ENCODE measurements at regions not wholly inside any gene's neighbourhood (a gene's known extent, or its start where the extent isn't known, plus 50 kb on each side); places are given as distances from the start of the nearest gene placed in this dataset.

DNA sequence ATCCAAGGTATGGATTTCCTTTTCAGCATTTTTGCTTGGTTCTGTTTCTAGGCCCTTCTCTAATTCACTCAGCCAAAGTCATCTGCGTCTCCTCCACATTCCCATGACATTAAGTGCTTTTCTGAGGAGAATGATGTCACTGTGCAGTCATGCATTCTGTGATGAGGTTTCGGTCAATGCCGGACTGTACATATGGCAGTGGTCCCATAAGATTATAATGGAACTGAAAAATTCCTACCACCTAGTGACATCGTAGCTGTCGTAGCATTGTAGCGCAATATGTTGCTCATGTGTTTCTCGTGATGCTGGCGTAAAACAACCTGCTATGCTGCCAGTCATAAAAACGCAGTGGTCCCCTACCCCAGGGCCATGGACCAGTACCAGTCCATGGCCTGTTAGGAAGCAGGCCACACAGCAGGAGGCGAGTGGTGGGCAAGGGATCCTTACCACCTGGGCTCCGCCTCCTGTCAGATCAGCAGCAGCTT is 63.4 kb upstream of the TNFRSF19 start:
- ChIA-PET POLR2A (no interaction called here), CTCF (interaction anchor here (0.6 to 0.9 kb wide), 2 partner anchors 40 to 163 kb away, joined by 3 to 6 read pairs; no protein-coding TSS in a partner anchor)
- Histone ChIP-seq H3K27ac (ENCODE audit: extremely low read depth, low read depth, low read length) (no peak overlapping the region), H3K4me1 (ENCODE audit: control insufficient read depth, insufficient read depth, low read length) (peaks cover 2% of the 10 kb centered on the region; the same call in 1 of the 2 replicates), H3K36me3 (ENCODE audit: control insufficient read depth in 2 of 2, insufficient read depth in 1 of 2, low read length in 2 of 2) (no peaks in the 10 kb centered on the region), H3K9me3 (ENCODE audit: control insufficient read depth, insufficient read depth, low read depth, low read length) (no peaks in the 10 kb centered on the region), H3K4me3 (ENCODE audit: low read depth, low read length) (no peak overlapping the region)
- TF ChIP-seq, protein P1, sequence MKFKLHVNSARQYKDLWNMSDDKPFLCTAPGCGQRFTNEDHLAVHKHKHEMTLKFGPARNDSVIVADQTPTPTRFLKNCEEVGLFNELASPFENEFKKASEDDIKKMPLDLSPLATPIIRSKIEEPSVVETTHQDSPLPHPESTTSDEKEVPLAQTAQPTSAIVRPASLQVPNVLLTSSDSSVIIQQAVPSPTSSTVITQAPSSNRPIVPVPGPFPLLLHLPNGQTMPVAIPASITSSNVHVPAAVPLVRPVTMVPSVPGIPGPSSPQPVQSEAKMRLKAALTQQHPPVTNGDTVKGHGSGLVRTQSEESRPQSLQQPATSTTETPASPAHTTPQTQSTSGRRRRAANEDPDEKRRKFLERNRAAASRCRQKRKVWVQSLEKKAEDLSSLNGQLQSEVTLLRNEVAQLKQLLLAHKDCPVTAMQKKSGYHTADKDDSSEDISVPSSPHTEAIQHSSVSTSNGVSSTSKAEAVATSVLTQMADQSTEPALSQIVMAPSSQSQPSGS (tag by site-specific recombination; IDR thresholded peaks at IDR 0.05; ENCODE audit: low read depth): peak; percentile 82
- TF ChIP-seq ZNF223 (tag by site-specific recombination; IDR thresholded peaks at IDR 0.05) (no peak), ZNF610 (tag by site-specific recombination; IDR thresholded peaks at IDR 0.05; ENCODE audit: borderline replicate concordance) (no peak), ZXDB (tag by site-specific recombination; IDR thresholded peaks at IDR 0.05) (0 out of 2 replicates have a peak, but pooled peaks have one; percentile 16), KLF16 (tag by site-specific recombination; IDR thresholded peaks at IDR 0.05) (no peak), ZNF600 (tag by site-specific recombination; IDR thresholded peaks at IDR 0.05) (0 out of 2 replicates have a peak, but pooled peaks have one; percentile 41), ZNF121 (tag by site-specific recombination; IDR thresholded peaks at IDR 0.05) (no peak), ZNF843 (tag by site-specific recombination; IDR thresholded peaks at IDR 0.05) (no peak), ZBTB7A (tag by site-specific recombination; IDR thresholded peaks at IDR 0.05; ENCODE audit: low read depth) (no peak), ZBTB1 (tag by site-specific recombination; IDR thresholded peaks at IDR 0.05) (no peak), FEZF1 (tag by site-specific recombination; IDR thresholded peaks at IDR 0.05) (peak; percentile 43; the same call in 1 of the 2 replicates), ZNF585B (tag by site-specific recombination; IDR thresholded peaks at IDR 0.05) (no peak), ZNF629 (tag by site-specific recombination; IDR thresholded peaks at IDR 0.05) (peak; percentile 89), ZNF248 (tag by site-specific recombination; IDR thresholded peaks at IDR 0.05) (no peak)
- TF ChIP-seq, protein P2, sequence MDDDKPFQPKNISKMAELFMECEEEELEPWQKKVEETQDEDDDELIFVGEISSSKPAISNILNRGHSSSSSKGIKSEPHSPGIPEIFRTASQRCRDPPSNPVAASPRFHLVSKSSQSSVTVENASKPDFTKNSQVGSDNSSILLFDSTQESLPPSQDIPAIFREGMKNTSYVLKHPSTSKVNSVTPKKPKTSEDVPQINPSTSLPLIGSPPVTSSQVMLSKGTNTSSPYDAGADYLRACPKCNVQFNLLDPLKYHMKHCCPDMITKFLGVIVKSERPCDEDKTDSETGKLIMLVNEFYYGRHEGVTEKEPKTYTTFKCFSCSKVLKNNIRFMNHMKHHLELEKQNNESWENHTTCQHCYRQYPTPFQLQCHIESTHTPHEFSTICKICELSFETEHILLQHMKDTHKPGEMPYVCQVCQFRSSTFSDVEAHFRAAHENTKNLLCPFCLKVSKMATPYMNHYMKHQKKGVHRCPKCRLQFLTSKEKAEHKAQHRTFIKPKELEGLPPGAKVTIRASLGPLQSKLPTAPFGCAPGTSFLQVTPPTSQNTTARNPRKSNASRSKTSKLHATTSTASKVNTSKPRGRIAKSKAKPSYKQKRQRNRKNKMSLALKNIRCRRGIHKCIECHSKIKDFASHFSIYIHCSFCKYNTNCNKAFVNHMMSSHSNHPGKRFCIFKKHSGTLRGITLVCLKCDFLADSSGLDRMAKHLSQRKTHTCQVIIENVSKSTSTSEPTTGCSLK (tag by site-specific recombination; IDR thresholded peaks at IDR 0.05): no peak
- TF ChIP-seq, protein P3, sequence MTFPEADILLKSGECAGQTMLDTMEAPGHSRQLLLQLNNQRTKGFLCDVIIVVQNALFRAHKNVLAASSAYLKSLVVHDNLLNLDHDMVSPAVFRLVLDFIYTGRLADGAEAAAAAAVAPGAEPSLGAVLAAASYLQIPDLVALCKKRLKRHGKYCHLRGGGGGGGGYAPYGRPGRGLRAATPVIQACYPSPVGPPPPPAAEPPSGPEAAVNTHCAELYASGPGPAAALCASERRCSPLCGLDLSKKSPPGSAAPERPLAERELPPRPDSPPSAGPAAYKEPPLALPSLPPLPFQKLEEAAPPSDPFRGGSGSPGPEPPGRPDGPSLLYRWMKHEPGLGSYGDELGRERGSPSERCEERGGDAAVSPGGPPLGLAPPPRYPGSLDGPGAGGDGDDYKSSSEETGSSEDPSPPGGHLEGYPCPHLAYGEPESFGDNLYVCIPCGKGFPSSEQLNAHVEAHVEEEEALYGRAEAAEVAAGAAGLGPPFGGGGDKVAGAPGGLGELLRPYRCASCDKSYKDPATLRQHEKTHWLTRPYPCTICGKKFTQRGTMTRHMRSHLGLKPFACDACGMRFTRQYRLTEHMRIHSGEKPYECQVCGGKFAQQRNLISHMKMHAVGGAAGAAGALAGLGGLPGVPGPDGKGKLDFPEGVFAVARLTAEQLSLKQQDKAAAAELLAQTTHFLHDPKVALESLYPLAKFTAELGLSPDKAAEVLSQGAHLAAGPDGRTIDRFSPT (tag by site-specific recombination; IDR thresholded peaks at IDR 0.05): peak; percentile 63; the same call in 1 of the 2 replicates
- TF ChIP-seq, protein P4, sequence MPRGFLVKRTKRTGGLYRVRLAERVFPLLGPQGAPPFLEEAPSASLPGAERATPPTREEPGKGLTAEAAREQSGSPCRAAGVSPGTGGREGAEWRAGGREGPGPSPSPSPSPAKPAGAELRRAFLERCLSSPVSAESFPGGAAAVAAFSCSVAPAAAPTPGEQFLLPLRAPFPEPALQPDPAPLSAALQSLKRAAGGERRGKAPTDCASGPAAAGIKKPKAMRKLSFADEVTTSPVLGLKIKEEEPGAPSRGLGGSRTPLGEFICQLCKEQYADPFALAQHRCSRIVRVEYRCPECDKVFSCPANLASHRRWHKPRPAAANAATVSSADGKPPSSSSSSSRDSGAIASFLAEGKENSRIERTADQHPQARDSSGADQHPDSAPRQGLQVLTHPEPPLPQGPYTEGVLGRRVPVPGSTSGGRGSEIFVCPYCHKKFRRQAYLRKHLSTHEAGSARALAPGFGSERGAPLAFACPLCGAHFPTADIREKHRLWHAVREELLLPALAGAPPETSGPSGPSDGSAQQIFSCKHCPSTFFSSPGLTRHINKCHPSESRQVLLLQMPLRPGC (tag by site-specific recombination; IDR thresholded peaks at IDR 0.05): peak; percentile 48; the same call in 1 of the 2 replicates
- TF ChIP-seq, protein P5, sequence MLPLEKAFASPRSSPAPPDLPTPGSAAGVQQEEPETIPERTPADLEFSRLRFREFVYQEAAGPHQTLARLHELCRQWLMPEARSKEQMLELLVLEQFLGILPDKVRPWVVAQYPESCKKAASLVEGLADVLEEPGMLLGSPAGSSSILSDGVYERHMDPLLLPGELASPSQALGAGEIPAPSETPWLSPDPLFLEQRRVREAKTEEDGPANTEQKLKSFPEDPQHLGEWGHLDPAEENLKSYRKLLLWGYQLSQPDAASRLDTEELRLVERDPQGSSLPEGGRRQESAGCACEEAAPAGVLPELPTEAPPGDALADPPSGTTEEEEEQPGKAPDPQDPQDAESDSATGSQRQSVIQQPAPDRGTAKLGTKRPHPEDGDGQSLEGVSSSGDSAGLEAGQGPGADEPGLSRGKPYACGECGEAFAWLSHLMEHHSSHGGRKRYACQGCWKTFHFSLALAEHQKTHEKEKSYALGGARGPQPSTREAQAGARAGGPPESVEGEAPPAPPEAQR (tag by site-specific recombination; IDR thresholded peaks at IDR 0.05): no peak
- TF ChIP-seq, protein P6, sequence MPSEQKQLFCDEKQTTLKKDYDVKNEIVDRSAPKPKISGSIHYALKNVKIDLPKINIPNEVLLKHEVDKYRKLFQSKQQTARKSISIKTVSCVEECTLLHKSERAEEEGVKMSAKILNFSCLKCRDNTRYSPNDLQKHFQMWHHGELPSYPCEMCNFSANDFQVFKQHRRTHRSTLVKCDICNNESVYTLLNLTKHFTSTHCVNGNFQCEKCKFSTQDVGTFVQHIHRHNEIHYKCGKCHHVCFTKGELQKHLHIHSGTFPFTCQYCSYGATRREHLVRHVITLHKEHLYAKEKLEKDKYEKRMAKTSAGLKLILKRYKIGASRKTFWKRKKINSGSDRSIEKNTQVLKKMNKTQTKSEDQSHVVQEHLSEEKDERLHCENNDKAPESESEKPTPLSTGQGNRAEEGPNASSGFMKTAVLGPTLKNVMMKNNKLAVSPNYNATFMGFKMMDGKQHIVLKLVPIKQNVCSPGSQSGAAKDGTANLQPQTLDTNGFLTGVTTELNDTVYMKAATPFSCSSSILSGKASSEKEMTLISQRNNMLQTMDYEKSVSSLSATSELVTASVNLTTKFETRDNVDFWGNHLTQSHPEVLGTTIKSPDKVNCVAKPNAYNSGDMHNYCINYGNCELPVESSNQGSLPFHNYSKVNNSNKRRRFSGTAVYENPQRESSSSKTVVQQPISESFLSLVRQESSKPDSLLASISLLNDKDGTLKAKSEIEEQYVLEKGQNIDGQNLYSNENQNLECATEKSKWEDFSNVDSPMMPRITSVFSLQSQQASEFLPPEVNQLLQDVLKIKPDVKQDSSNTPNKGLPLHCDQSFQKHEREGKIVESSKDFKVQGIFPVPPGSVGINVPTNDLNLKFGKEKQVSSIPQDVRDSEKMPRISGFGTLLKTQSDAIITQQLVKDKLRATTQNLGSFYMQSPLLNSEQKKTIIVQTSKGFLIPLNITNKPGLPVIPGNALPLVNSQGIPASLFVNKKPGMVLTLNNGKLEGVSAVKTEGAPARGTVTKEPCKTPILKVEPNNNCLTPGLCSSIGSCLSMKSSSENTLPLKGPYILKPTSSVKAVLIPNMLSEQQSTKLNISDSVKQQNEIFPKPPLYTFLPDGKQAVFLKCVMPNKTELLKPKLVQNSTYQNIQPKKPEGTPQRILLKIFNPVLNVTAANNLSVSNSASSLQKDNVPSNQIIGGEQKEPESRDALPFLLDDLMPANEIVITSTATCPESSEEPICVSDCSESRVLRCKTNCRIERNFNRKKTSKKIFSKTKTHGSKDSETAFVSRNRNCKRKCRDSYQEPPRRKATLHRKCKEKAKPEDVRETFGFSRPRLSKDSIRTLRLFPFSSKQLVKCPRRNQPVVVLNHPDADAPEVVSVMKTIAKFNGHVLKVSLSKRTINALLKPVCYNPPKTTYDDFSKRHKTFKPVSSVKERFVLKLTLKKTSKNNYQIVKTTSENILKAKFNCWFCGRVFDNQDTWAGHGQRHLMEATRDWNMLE (tag by site-specific recombination; conservative IDR thresholded peaks at IDR 0.05; ENCODE audit: low read depth): 0 out of 2 replicates have a peak, but pooled peaks have one; percentile 15
- TF ChIP-seq, protein P7, sequence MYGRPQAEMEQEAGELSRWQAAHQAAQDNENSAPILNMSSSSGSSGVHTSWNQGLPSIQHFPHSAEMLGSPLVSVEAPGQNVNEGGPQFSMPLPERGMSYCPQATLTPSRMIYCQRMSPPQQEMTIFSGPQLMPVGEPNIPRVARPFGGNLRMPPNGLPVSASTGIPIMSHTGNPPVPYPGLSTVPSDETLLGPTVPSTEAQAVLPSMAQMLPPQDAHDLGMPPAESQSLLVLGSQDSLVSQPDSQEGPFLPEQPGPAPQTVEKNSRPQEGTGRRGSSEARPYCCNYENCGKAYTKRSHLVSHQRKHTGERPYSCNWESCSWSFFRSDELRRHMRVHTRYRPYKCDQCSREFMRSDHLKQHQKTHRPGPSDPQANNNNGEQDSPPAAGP (tag by site-specific recombination; IDR thresholded peaks at IDR 0.05): no peak

Measured in HEK293 (cell line).